Stimulated activated CD4-positive, alpha-beta T cell treated with anti-CD3 and anti-CD28 coated beads, TNF-alpha, amount 100 ng/mL, for 24 hours (primary cell): ENCODE measurements at regions not wholly inside any gene's neighbourhood (a gene's known extent, or its start where the extent isn't known, plus 50 kb on each side); places are given as distances from the start of the nearest gene placed in this dataset.

Source experiments
- DNase-seq, 3 experiments: peaks; one replicate each; pipeline ENCODE4 v3.0.0-alpha.2; 2020; ENCODE audit warnings: low read depth in 3 of 3

- no peak for DNase-seq
Measured at GRCh38 chr2:144242311-144242710, 277.6 kb downstream of the ZEB2 start.

- no peak for DNase-seq
Measured at GRCh38 chr2:144241801-144242200, 278.1 kb downstream of the ZEB2 start.

DNA sequence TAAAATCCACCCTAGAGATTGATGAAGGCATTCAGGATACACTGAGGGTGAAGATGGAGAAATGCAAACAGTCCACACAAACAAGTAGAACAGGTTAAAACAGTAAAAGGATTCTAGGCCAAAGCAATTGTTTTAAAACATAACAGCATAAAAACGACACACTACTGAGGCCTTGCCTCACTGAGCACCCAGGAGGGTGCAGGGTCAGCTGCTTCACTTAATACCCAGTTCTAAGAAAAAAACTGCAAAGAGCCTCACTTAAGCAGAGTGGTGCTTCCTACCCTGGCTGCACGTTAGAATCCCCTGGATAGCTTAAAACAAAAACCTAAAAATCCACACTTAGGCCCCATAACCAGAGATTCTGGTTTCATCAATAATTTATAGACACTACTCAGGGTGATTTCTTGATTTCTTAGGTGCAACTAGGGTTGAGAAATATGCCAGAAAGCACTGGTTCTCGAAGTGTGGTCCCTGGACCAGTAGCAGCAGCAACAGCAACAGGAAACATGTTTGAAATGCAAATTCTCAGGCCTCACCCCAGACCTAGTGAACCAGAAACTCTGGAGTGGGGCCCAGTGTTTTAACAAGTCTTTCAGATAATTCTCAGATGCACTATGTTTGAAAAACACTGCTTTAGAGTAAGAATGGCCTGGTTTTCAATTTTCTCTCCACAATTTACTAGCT lies 279.1 kb downstream of the ZEB2 start:
- DNase-seq: no peak

DNA sequence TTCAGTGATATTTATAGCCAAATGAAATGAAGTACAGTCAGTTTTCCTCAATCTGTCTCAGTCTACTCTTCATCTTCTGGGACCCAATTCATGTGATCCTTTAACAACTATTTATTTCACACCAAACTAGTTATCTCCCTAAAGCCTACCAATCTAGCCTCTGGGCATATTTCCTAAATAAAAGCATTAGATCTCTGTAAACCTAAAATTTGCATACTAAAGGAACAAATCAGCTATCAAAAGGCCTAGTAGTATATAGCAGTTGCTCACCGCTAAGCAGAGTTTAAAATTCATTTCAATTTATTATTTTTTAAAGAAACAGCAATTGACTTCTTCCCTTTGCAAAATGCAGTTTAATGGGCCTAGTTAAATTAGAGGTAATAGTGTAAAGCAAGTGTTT lies 280.2 kb downstream of the ZEB2 start:
- DNase-seq: no peak

GRCh38 chr2:144239306-144239705 lies 280.6 kb downstream of the ZEB2 start:
- DNase-seq: no peak

- no peak for DNase-seq
Measured at GRCh38 chr2:144237830-144238627, 281.9 kb downstream of the ZEB2 start.

- DNase-seq: no peak
Measured at GRCh38 chr2:144237108-144237507, 282.8 kb downstream of the ZEB2 start.

DNA sequence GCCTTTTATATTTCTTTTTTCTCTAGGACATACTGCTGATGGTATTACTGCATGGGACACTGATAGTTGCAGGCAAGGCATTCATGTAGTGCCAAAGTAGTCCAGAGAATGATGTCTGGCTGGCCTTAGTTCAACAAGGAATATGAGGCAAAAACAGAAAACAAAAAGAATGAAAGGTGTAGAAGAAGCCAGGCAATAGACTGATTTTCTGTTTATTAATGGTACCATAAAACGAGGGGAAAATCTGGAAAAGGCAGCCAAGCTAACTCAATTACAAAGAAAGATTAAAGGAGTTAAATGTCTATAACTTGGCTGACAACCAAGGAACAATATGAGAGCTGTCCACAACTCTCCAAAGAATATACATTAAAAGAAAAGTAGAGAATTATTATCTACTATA lies 284.9 kb downstream of the ZEB2 start:
- DNase-seq: no peak

DNA sequence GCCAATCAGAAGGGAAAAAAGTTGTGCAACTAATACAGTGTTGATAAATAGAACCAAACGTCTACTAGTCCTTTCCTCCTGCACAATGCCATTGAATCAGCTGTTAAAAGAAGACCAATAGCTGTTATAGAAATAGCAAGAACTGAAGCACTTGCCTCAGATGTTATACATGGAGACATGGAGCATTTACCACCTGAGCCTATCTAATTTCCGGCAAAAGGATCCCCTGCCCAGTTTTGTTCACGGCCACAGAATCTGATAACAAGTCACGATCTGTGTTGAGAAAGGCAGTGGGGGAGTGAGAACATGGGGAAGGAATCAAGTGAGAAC lies 285.4 kb downstream of the ZEB2 start:
- DNase-seq: no peak

DNA sequence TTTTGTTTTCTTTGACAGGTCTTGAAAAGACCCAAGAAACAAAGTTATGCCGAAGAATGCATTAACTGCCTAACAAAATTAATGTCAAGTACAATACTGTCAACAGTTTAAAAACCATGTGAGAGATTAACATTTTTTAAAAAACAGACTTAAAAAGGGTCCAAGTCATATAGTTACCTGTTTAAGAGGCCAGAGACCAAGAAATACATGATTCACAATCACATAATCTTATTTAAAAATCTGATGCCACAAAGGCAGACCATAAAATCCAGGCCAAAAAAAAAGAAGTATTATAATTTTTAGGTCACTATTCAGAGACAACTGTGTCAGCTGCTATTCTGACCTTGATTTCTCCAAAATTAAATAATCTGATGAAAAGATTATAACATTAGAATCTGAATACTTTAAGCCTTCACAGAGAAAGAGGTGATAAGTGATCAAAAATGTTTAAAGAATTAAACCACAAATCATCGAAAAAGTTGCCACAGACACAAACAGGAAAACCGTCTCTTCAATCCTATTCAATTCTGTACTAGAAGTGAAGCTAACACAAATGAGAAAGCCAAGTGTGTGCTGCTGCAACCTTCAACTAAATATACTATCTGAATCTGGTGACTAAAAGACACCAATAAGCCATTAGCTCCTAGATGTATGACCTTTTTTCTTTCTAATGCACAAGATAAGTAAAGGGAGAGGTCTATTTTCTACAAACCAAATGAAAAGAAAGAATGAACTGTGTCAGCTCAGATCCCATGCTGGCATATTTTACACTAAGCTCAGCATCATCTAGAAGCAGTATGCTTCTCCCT lies 286.0 kb downstream of the ZEB2 start:
- no peak for DNase-seq

- DNase-seq: no peak
Measured at GRCh38 chr2:144233317-144233716, 286.6 kb downstream of the ZEB2 start.

GRCh38 chr2:144230448-144231085 lies 289.4 kb downstream of the ZEB2 start:
- no peak for DNase-seq

GRCh38 chr2:144230033-144230432 lies 289.9 kb downstream of the ZEB2 start:
- no peak for DNase-seq

- DNase-seq: no peak
Measured at GRCh38 chr2:144229296-144229695, 290.6 kb downstream of the ZEB2 start.

DNA sequence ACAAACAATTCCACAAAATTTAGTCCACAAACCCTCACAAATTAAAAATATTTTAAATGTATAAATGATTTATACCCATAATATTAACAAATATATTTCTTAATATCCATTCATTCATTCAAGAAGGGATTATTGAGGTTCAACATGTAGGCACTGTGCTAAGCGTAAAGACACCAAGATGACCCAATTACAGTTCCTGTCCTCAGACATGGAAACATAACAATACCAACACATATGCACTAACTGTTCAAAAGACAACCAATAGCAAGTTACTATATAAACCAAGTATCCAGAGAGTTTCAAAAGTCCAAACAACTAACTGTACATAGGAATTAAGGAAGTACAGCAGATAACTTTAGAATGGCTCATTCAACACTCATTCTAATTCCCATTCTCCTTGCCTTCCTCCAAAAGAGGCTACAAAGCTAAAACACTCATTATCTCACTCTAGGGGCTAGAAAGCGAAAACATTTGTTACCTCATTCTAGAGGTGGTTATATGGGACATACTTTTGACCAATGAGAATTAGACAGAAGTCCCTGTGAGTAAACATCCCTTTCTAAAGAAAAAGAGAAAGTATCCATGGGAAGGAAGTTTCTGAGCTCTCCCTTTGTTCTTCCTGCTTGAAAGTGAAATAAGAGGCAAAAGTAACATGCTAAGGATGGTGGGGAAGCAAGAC lies 292.4 kb downstream of the ZEB2 start:
- DNase-seq: no peak

- no peak for DNase-seq
Measured at GRCh38 chr2:144225076-144225475, 294.8 kb downstream of the ZEB2 start.

DNA sequence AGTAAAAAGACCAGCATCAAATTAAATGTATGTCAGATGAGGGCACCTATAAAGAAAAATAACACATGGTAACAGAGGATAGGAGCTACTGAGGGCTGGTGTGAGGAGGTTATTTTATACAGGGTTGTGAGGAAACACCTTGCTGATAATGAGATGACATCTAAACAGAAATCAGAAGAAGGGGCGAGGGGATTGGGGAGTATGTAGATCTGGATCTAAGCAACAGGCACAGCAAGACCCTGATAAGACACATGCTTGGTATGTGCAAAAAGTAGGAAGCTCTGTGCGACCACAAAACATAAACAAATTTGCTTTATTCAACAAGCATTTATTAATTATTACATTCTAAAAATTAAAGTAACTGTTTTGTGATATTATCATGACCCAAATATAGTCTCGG lies 295.4 kb downstream of the ZEB2 start:
- DNase-seq: no peak

DNA sequence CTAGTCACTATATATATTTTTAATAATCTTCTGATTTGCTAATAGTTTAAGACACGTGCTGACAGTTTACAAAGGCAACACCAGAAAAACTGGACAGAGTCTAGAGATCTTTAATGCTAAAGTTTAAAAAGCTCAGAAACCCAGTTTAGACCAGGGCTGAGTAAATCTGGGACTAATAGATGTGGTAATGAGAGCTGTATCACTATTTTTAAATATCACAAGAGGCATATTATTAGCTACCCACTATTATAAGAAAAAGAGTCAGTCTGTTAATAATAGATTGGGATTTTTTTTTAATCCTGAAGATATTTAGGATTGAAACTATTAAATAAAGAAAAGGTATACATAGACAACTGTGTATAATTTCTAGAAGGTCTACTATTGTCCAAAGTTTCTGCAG lies 299.9 kb downstream of the ZEB2 start:
- no peak for DNase-seq

GRCh38 chr2:144217853-144218633 lies 301.9 kb downstream of the ZEB2 start:
- DNase-seq: no peak

DNA sequence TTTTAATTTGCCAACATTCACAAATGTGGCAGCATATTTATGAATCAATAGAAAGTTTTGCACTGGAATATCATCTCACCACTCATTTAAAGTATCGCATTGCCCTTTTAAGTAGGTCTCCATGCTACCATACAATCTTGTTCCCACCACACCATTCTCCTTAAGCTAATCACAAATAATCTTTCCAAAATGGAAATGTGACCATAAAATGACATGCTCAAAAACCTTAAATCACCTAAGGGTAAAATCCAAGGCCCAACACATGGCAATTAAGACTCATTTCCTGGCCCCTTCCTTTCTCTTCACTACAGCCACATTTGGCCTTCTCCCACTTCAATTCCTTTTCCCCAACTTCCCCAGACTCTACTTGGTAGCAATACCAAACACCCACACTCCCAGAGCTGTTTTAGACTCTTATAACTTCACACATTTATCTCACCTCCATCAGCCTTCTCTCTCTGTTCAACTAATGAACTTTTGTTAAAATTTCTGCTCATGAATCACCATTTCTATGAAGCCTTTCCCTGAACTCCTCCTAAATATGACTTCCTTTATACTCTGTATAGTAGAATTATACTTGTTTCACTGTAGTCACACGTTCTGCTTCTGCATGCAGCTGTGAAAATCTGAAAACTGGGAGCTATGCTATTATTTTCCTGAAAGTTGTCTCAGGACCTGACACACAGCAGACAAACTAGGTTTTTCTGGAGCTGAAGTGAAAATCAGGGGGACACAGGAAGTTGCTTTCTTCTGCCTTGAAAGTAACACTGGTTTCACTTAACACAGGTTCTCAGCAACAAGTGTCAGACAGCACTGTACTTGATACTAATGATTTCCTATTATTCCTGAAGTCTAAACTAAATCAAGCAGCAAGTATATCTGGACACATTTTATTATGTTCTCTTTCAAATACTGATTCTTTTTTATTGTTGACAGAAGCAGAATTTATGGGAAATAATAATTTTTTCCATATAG lies 303.9 kb downstream of the ZEB2 start:
- no peak for DNase-seq
